AG04449 (cell line): ENCODE measurements at regions not wholly inside any gene's neighbourhood (a gene's known extent, or its start where the extent isn't known, plus 50 kb on each side); places are given as distances from the start of the nearest gene placed in this dataset.

Experiments
- CTCF ChIA-PET: fragments of 350-600 bp; formaldehyde crosslinking; extraction: SDS; loops from one replicate; lab custom pipeline; 2021; ENCODE audit warnings: antibody characterized with exemption; lab: Yijun Ruan, JAX
- POLR2A ChIA-PET: fragments of 400-600, 350-600 bp; formaldehyde crosslinking; extraction: SDS; loops from one replicate; lab custom pipeline; 2020; ENCODE audit warnings: antibody characterized with exemption, inconsistent platforms; lab: Yijun Ruan, JAX
- DNase-seq: peaks from one replicate; pipeline ENCODE4 v3.0.0-alpha.2; 2010; ENCODE audit warnings: low read depth, low spot score
- H3K4me3 ChIP-seq: 2 replicates; pipeline ENCODE4 v1.5.1; 2011; ENCODE audit warnings: low read depth, mild to moderate bottlenecking, control low read depth, low read length
- TF ChIP-seq, protein P1 (sequence below): IDR thresholded peaks from one replicate; pipeline ENCODE4 v1.5.1; 2011; ENCODE audit warnings: mild to moderate bottlenecking, moderate library complexity, low read length, control low read depth, inconsistent platforms; ENCODE audit not compliant: insufficient read depth; ENCODE audit errors: missing control alignments

DNA sequence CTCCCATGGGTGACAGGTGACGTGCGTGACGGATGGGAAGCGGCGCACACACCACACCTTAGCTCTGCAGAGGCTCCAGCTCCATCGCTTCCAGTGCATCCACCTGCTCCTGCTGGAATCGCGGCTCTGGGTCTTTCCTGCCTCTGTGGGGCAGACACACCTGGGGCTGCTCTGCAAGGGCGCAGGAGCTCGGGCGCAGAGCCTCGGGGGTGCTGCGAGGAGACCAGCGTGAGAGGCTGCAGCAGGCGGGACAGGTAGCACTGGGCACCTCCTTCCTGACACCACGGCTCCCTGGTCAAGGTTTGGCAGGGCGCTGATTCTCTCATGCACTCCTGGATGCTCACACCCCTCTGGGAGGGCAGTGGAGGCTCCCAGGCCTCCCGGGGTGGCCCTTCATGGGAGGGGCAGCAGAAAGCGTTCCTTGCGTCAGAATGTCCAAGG lies 1494.3 kb downstream of the BRD1 start:
- TF ChIP-seq, protein P1, sequence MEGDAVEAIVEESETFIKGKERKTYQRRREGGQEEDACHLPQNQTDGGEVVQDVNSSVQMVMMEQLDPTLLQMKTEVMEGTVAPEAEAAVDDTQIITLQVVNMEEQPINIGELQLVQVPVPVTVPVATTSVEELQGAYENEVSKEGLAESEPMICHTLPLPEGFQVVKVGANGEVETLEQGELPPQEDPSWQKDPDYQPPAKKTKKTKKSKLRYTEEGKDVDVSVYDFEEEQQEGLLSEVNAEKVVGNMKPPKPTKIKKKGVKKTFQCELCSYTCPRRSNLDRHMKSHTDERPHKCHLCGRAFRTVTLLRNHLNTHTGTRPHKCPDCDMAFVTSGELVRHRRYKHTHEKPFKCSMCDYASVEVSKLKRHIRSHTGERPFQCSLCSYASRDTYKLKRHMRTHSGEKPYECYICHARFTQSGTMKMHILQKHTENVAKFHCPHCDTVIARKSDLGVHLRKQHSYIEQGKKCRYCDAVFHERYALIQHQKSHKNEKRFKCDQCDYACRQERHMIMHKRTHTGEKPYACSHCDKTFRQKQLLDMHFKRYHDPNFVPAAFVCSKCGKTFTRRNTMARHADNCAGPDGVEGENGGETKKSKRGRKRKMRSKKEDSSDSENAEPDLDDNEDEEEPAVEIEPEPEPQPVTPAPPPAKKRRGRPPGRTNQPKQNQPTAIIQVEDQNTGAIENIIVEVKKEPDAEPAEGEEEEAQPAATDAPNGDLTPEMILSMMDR: no peak
- no peak for DNase-seq
- H3K4me3 ChIP-seq: no peak overlapping the region
- CTCF ChIA-PET: no interaction called here
- POLR2A ChIA-PET: no interaction called here

DNA sequence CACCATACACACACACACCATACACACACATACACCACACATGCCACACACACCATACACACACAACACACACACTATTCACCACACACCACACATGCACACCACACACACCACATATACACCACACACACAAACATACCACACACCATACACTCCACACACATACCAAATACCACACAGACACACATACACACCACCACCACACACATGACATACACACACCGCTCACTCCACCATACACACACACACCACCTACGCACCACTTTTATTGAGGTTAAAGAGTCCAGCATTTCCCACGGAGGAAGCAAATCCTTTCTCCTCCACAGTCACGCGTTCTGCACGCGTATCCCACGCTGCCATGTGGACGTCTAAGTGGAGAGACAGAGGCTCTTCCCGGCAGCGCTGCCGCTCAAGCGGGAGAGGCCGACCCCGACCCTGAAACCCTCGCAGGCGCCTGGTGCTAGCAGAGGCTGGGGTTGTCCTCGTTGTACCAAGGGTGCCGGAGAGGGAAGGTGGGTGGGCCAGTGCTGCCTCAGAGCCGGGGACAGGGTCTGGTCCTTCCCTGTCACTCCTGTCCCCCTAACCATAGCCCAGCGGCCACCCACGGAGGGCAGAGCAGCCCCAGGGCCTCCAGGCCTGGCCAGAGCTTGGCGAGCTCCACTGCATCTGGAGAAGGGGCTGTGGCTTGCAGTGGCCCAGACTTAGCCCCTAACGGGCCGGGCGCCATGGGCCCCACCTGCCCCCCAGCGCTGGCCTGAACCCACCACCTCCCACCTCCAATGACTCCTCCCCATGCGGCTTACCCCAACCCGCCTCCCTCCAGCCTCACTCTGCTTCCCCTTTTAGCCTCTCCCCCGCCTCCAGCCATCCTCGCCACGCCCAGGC lies 1495.0 kb downstream of the BRD1 start:
- TF ChIP-seq, protein P1: no peak
- H3K4me3 ChIP-seq: no peak overlapping the region
- POLR2A ChIA-PET: no interaction called here
- no peak for DNase-seq
- CTCF ChIA-PET: no interaction called here

- ChIA-PET CTCF (no interaction called here), POLR2A (no interaction called here)
- TF ChIP-seq, protein P1: no peak
- no peak for DNase-seq
- no peak overlapping the region for H3K4me3 ChIP-seq
Observed at GRCh38 chr22:48331691-48332220, 1495.9 kb downstream of the BRD1 start.

DNA sequence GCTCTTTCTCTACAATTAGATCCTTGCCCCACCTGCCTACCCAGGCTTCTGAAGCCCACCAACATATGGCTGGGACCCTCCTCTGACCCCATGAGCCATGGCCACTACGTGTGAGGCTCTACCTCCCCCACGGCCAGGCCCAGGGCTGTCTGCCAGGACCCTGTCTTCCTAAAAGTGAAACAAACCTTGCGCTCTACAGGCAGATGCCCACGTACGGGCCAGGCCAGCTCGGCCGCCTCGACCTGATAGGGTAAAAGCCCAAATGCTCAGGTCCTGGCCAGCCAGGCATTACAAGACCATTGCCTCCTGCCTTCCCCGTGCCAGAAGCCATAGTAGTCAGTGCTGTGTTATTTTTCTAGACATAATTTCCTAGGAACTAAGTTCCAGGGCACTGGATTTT lies 1496.4 kb downstream of the BRD1 start:
- CTCF ChIA-PET: no interaction called here
- TF ChIP-seq, protein P1: no peak
- POLR2A ChIA-PET: no interaction called here
- DNase-seq: no peak
- no peak overlapping the region for H3K4me3 ChIP-seq

- POLR2A ChIA-PET: no interaction called here
- CTCF ChIA-PET: no interaction called here
- no peak for DNase-seq
- H3K4me3 ChIP-seq: no peak overlapping the region
- TF ChIP-seq, protein P1: no peak
Observed at GRCh38 chr22:48327721-48328120, 1500.0 kb downstream of the BRD1 start.

- H3K4me3 ChIP-seq: no peak overlapping the region
- CTCF ChIA-PET: no interaction called here
- DNase-seq: no peak
- POLR2A ChIA-PET: no interaction called here
- TF ChIP-seq, protein P1: no peak
Observed at GRCh38 chr22:48323746-48324145, 1503.9 kb downstream of the BRD1 start.
